PC-3 (cell line): ENCODE measurements at regions not wholly inside any gene's neighbourhood (a gene's known extent, or its start where the extent isn't known, plus 50 kb on each side); places are given as distances from the start of the nearest gene placed in this dataset.

ENCODE experiments used
- ATAC-seq: fragments of 200-7000 bp; cut with Tn5 transposase; 2 replicates; pipeline ENCODE4 v1.9.1; 2020; ENCODE audit warnings: mild to moderate bottlenecking, moderate library complexity
- BruUV-seq: library from RNA; stranded (reverse); fragments of 400-500 nt; replicated peaks from 2 replicates; lab custom pipeline; 2021; lab: Mats Ljungman, UMichigan
- CTCF ChIA-PET: fragments of 300-600 bp; sonication (Branson Sonifier 250); formaldehyde crosslinking; loops from one replicate; lab custom pipeline; 2022; ENCODE audit warnings: antibody characterized with exemption; lab: Charles Lee
- POLR2A ChIA-PET: fragments of 300-600 bp; sonication (Branson Sonifier 250); formaldehyde crosslinking; loops from one replicate; lab custom pipeline; 2022; ENCODE audit warnings: antibody characterized with exemption; ENCODE audit not compliant: unreplicated experiment; lab: Charles Lee
- DNase-seq: peaks from one replicate; pipeline ENCODE4 v3.0.0-alpha.2; 2015
- H2AFZ ChIP-seq: fragments of 300-600 bp; sonication (generic); 2 replicates; pipeline ENCODE4 v1.6.0; 2016; ENCODE audit warnings: antibody characterized with exemption, low read length
- H3F3A ChIP-seq: fragments of 300-600 bp; sonication (generic); one replicate; pipeline ENCODE4 v1.6.0; 2017; ENCODE audit warnings: antibody characterized with exemption, low read length, control low read depth, mild to moderate bottlenecking; ENCODE audit not compliant: unreplicated experiment
- H3K27ac ChIP-seq: fragments of 300-600 bp; sonication (generic); 2 replicates; pipeline ENCODE4 v1.5.1; 2016; ENCODE audit warnings: mild to moderate bottlenecking, low read length
- H3K27me3 ChIP-seq: fragments of 300-600 bp; sonication (generic); 2 replicates; pipeline ENCODE4 v1.6.1; 2016; ENCODE audit warnings: low read length, mixed read lengths
- H3K36me3 ChIP-seq: fragments of 300-600 bp; sonication (generic); 2 replicates; pipeline ENCODE4 v1.6.1; 2016; ENCODE audit warnings: low read depth, mixed run types, low read length, mixed read lengths
- H3K4me1 ChIP-seq: fragments of 300-600 bp; sonication (generic); 2 replicates; pipeline ENCODE4 v1.5.1; 2016; ENCODE audit warnings: low read length; ENCODE audit not compliant: insufficient read depth
- H3K4me2 ChIP-seq: fragments of 300-600 bp; sonication (generic); 2 replicates; pipeline ENCODE4 v1.6.0; 2016; ENCODE audit warnings: low read length
- H3K4me3 ChIP-seq: fragments of 300-600 bp; sonication (generic); 2 replicates; pipeline ENCODE4 v1.5.1; 2016; ENCODE audit warnings: mild to moderate bottlenecking, low read length, mixed read lengths
- H3K79me2 ChIP-seq: fragments of 300-600 bp; sonication (generic); 2 replicates; pipeline ENCODE4 v1.6.1; 2017; ENCODE audit warnings: low read length, mixed read lengths
- H3K9ac ChIP-seq: fragments of 300-600 bp; sonication (generic); 2 replicates; pipeline ENCODE4 v1.6.0; 2016; ENCODE audit warnings: mild to moderate bottlenecking, low read length
- H3K9me2 ChIP-seq: fragments of 300-600 bp; sonication (generic); replicated peaks from 2 replicates; pipeline ENCODE4 v1.6.1; 2016; ENCODE audit warnings: mixed run types, low read length, mixed read lengths
- H3K9me3 ChIP-seq: fragments of 300-600 bp; sonication (generic); 2 replicates; pipeline ENCODE4 v1.6.1; 2016; ENCODE audit warnings: low read length, mixed read lengths
- H4K20me1 ChIP-seq: fragments of 300-600 bp; sonication (generic); 2 replicates; pipeline ENCODE4 v1.6.1; 2016; ENCODE audit warnings: low read length, mixed read lengths
- EZH2 ChIP-seq: fragments of 300-600 bp; sonication (generic); IDR thresholded peaks from one replicate; pipeline ENCODE4 v1.6.1; 2017; ENCODE audit warnings: antibody characterized with exemption, mild to moderate bottlenecking, low read length; ENCODE audit not compliant: unreplicated experiment
- EZH2phosphoT487 ChIP-seq: fragments of 300-600 bp; sonication (generic); IDR thresholded peaks from 2 replicates; pipeline ENCODE4 v1.6.1; 2018; ENCODE audit warnings: mild to moderate bottlenecking, antibody characterized with exemption, low read length, borderline replicate concordance
- intact Hi-C: fragments of 100-400 bp; cut with micrococcal nuclease; formaldehyde crosslinking; loops from 2 replicates; pipeline ENCODE4 v1.9.0; 2023
- TF ChIP-seq, protein P1 (sequence below): fragments of 300-600 bp; sonication (generic); conservative IDR thresholded peaks from 2 replicates; pipeline ENCODE4 v1.5.1; 2017; ENCODE audit warnings: antibody characterized with exemption, low read depth, mild to moderate bottlenecking, low read length

DNA sequence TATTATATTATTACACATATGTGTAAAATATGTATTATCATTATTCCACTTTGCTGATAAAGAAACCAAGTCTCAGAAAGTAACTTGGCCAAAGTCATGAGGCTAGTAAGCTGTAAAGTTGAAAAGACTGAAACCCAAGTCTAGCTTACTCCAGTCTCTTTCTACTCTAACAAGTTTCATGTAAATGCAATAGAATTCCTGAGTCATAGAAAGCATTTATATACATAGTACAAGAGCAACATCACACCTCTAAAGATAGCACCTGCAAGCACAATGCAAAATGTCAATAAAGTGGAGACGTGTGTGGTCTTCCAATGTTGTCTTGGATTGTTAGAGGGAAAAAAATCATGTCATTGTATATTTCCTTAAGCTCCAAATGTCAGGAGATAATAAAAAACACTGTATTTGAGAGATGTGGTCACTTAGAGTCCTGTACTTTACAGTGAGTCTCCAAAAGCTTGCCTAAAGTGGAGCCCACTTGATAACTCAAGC is 430.3 kb upstream of the NRP1 start:
- POLR2A ChIA-PET = interaction anchor here (0.6 to 0.7 kb wide), 2 partner anchors 18 to 399 kb away, joined by 4 read pairs; no protein-coding TSS in a partner anchor
- Histone ChIP-seq H3K9me3 (no peaks in the 10 kb centered on the region), H3K4me1 (no peaks in the 10 kb centered on the region), H3K9me2 (0 out of 2 replicates have a peak, but pooled peaks cover 9% of the 10 kb centered on the region), H4K20me1 (no peaks in the 10 kb centered on the region), H3K27me3 (no peaks in the 10 kb centered on the region), H3K27ac (no peak overlapping the region), H3F3A (no peaks in the 10 kb centered on the region), H3K79me2 (no peaks in the 10 kb centered on the region), H2AFZ (no peak overlapping the region), H3K9ac (no peak overlapping the region), H3K36me3 (no peaks in the 10 kb centered on the region), H3K4me2 (no peak overlapping the region), H3K4me3 (no peak overlapping the region)
- TF ChIP-seq EZH2 = no peak
- TF ChIP-seq, protein P1, sequence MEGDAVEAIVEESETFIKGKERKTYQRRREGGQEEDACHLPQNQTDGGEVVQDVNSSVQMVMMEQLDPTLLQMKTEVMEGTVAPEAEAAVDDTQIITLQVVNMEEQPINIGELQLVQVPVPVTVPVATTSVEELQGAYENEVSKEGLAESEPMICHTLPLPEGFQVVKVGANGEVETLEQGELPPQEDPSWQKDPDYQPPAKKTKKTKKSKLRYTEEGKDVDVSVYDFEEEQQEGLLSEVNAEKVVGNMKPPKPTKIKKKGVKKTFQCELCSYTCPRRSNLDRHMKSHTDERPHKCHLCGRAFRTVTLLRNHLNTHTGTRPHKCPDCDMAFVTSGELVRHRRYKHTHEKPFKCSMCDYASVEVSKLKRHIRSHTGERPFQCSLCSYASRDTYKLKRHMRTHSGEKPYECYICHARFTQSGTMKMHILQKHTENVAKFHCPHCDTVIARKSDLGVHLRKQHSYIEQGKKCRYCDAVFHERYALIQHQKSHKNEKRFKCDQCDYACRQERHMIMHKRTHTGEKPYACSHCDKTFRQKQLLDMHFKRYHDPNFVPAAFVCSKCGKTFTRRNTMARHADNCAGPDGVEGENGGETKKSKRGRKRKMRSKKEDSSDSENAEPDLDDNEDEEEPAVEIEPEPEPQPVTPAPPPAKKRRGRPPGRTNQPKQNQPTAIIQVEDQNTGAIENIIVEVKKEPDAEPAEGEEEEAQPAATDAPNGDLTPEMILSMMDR = no peak
- TF ChIP-seq EZH2phosphoT487 = no peak
- no peak for DNase-seq
- intact Hi-C loops = no loop called here
- ATAC-seq = no peak
- CTCF ChIA-PET = no interaction called here
- no TSS peak for BruUV-seq

DNA sequence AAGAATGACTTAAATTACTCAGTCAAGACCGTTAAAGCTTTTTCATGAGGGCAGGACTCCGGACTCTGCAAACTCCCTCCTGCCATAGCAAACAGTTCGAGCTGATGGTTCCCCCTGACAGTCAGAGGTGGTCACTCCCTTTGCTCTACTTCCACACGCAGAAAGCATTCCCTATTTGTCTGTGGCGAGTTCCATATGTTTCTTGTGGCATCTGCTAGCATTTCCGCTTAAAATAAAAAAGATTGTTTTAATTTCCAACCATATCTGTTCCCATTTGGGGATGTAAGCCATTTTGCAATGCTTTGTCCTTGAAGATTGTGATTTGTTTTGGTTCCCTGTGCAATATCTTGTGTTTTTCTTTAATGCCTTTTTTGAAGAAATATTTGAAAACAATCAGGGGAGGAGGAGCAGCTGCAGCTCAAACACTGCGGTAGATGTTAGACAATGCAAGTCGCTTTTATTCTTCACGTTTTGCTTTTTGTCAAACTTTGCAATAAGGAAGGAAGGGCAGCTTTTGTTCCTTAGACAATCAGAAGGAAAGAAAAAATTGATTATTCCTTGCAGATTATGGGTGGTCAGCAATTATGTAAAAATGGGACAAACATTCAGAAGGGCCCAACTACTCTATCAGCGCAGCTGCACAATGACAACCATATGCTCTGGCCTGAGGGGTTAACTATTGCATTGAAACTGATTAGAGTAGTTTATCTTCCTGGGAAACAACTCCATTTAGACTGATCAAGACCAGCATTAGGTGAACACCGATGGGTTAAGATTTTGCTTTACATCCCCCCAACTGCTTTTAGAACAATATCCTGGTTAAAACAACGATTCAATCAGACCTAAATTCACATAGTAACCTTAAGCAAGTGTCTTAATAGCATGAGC is 425.8 kb upstream of the NRP1 start:
- no TSS peak for BruUV-seq
- Histone ChIP-seq H3K4me1 (no peaks in the 10 kb centered on the region), H3F3A (no peaks in the 10 kb centered on the region), H3K9me3 (no peaks in the 10 kb centered on the region), H2AFZ (no peak overlapping the region), H4K20me1 (no peaks in the 10 kb centered on the region), H3K36me3 (no peaks in the 10 kb centered on the region), H3K4me3 (no peak overlapping the region), H3K27ac (no peak overlapping the region), H3K9me2 (peaks cover 9% of the 10 kb centered on the region; the same call in 1 of the 2 replicates), H3K4me2 (no peak overlapping the region), H3K27me3 (no peaks in the 10 kb centered on the region), H3K79me2 (no peaks in the 10 kb centered on the region), H3K9ac (no peak overlapping the region)
- intact Hi-C loops = no loop called here
- ChIA-PET CTCF (no interaction called here), POLR2A (no interaction called here)
- ATAC-seq = no peak
- DNase-seq = no peak
- TF ChIP-seq EZH2 = no peak
- TF ChIP-seq EZH2phosphoT487 = no peak
- TF ChIP-seq, protein P1 = no peak

DNA sequence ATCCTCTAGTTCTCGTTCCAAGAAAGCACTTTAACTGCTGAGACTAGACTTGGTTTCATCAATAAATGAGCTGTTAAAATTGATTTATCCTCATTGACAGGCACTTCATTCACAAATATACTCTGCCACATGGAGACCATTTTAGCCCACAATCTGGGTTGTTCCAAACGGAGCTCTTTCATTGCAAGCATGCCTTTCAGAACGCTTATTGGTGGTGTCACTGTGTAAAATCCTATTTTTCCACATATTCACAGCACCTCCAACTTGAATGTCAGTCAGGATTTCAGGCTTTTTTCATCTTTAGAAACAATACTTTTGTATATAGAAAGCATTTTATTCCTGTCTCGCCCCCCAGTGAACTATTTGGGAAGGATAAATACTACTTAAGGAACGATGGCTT is 424.7 kb upstream of the NRP1 start:
- Histone ChIP-seq H2AFZ (no peak overlapping the region), H4K20me1 (no peaks in the 10 kb centered on the region), H3F3A (no peaks in the 10 kb centered on the region), H3K4me3 (no peak overlapping the region), H3K9ac (no peak overlapping the region), H3K79me2 (no peaks in the 10 kb centered on the region), H3K4me2 (no peak overlapping the region), H3K36me3 (no peaks in the 10 kb centered on the region), H3K27ac (no peak overlapping the region), H3K9me2 (peaks cover 9% of the 10 kb centered on the region; the same call in 1 of the 2 replicates), H3K27me3 (no peaks in the 10 kb centered on the region), H3K4me1 (no peaks in the 10 kb centered on the region), H3K9me3 (no peaks in the 10 kb centered on the region)
- no peak for DNase-seq
- intact Hi-C loops = no loop called here
- ATAC-seq = no peak
- CTCF ChIA-PET = no interaction called here
- TF ChIP-seq EZH2 (no peak), EZH2phosphoT487 (no peak)
- TF ChIP-seq, protein P1 = no peak
- POLR2A ChIA-PET = interaction anchor here (0.7 kb wide), 1 partner anchor 920 kb away, joined by 3 read pairs; no protein-coding TSS in a partner anchor
- no TSS peak for BruUV-seq
